Upper lobe of left lung (tissue), 4 donors: ENCODE measurements at regions not wholly inside any gene's neighbourhood (a gene's known extent, or its start where the extent isn't known, plus 50 kb on each side); places are given as distances from the start of the nearest gene placed in this dataset.

Source experiments
- EP300 ChIP-seq, 4 donors: sonication (generic); formaldehyde crosslinking; IDR thresholded peaks; one replicate each; pipeline ENCODE4 v1.5.1; 2017; ENCODE audit warnings: antibody characterized with exemption in 4 of 4, control low read depth in 2 of 4
- POLR2A ChIP-seq, 4 donors: fragments of 450-650 bp; IDR thresholded peaks; one replicate each; pipeline ENCODE4 v1.5.1; 2016 to 2017; ENCODE audit warnings: antibody characterized with exemption in 4 of 4, mild to moderate bottlenecking in 2 of 4
- POLR2AphosphoS5 ChIP-seq, 2 donors: sonication (generic); formaldehyde crosslinking; IDR thresholded peaks; one replicate each; pipeline ENCODE4 v1.5.1; 2017; ENCODE audit warnings: antibody characterized with exemption in 2 of 2
- TF ChIP-seq, protein P1 (sequence below), 6 experiments: fragments of 450-650 bp in 4 of 6; fragments of 200-600 bp in 2 of 6; sonication (generic) in 2 of 6; IDR thresholded peaks; one replicate each; pipeline ENCODE4 v1.5.1; 2016 to 2019; ENCODE audit warnings: antibody characterized with exemption in 6 of 6

DNA sequence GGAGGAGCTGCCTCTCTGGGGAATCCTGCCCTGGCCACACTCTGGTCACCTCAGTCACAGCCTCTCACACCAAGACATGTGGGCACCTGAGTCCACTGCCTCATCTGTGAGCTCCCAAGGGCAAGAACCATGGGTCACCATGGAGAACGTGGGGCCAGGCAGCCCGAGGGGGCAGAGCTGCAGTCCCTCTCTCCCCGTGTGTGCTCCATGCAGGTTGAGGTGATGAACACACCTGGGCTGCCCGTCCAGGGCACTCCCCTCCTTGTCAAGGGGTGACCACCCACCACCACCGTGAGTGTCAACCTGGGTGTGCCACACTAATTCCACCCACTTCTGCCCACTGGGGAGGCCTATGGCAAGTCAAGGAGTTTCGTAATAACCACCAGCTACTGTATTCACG, 159.6 kb upstream of the RAB6C start:
- TF ChIP-seq, protein P1, sequence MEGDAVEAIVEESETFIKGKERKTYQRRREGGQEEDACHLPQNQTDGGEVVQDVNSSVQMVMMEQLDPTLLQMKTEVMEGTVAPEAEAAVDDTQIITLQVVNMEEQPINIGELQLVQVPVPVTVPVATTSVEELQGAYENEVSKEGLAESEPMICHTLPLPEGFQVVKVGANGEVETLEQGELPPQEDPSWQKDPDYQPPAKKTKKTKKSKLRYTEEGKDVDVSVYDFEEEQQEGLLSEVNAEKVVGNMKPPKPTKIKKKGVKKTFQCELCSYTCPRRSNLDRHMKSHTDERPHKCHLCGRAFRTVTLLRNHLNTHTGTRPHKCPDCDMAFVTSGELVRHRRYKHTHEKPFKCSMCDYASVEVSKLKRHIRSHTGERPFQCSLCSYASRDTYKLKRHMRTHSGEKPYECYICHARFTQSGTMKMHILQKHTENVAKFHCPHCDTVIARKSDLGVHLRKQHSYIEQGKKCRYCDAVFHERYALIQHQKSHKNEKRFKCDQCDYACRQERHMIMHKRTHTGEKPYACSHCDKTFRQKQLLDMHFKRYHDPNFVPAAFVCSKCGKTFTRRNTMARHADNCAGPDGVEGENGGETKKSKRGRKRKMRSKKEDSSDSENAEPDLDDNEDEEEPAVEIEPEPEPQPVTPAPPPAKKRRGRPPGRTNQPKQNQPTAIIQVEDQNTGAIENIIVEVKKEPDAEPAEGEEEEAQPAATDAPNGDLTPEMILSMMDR (IDR thresholded peaks at IDR 0.05) = no peak
- TF ChIP-seq POLR2AphosphoS5 (IDR thresholded peaks at IDR 0.05) (no peak), POLR2A (IDR thresholded peaks at IDR 0.05) (no peak), EP300 (IDR thresholded peaks at IDR 0.05) (no peak)
